ENCODE measurements at regions not wholly inside any gene's neighbourhood (a gene's known extent, or its start where the extent isn't known, plus 50 kb on each side); places are given as distances from the start of the nearest gene placed in this dataset.

DNA sequence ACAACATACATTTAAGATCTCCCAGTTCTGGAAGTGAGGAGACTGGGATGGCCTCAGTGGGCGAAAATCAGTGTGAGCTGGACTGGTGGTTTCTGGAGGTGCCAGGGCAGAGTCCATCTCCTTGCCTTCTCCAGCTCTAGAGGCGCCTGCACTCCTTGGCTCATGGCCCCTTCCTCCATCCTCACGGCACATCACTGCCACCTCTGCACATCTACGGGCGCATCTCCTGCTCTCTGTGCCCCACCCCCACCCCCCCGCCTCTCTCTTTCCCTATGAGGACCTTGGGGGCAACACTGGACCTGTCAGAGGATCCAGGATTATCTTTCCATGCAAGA lies 62.8 kb upstream of the DIO3 start:
- DNase-seq = no peak

DNA sequence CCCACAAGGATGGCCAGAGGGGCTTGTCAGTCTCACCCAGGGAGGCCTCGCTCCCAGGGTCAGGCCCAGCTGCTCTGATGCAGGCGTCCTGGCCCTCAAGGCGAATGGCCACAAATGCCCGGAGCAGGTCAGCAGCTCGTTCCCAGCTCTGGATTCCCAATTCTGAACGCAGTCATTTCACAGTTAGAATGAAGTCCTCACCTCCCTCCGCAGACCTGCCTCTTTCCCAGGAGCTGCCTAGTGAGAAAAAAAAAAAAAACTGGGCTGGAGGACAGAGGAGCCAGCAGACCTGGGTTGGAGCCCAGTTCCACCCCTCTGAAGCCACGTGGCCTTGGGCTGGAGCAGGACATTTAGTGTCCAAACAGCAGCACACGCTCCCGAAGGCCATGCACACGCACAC lies 62.2 kb upstream of the DIO3 start:
- DNase-seq = no peak

DNA sequence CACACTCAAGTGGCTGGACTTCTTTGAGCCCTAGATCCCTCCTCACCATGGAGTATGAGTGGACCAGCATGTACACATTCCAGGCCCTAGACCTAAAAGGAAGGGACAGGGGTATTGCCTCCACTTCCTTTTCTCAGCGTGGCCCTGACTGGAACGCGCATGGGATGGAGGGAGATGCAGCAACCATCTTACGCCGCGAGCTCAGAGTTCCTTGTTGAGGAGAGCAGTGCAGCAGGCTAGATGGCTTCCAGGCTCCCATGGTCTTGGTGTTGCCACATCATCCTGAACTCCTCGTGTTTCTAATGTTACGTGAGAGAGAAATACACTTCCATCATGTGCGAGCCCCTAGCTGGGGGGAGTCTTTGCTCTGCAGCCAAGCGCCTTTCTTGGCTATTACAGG lies 61.8 kb upstream of the DIO3 start:
- no peak for DNase-seq

GRCh38 chr14:101500061-101500460 lies 61.2 kb upstream of the DIO3 start:
- DNase-seq = no peak

GRCh38 chr14:101500681-101501080 lies 60.6 kb upstream of the DIO3 start:
- DNase-seq = no peak

- no peak for DNase-seq
Observed at GRCh38 chr14:101501341-101501740, 60.0 kb upstream of the DIO3 start.

GRCh38 chr14:101501858-101502615 lies 59.3 kb upstream of the DIO3 start:
- no peak for DNase-seq

GRCh38 chr14:101502761-101503392 lies 58.4 kb upstream of the DIO3 start:
- DNase-seq = no peak

- DNase-seq = no peak
Observed at GRCh38 chr14:101503431-101504095, 57.7 kb upstream of the DIO3 start.

GRCh38 chr14:101504096-101504948 lies 57.0 kb upstream of the DIO3 start:
- DNase-seq = no peak

- DNase-seq = no peak
Observed at GRCh38 chr14:101505236-101505970, 55.9 kb upstream of the DIO3 start.

DNA sequence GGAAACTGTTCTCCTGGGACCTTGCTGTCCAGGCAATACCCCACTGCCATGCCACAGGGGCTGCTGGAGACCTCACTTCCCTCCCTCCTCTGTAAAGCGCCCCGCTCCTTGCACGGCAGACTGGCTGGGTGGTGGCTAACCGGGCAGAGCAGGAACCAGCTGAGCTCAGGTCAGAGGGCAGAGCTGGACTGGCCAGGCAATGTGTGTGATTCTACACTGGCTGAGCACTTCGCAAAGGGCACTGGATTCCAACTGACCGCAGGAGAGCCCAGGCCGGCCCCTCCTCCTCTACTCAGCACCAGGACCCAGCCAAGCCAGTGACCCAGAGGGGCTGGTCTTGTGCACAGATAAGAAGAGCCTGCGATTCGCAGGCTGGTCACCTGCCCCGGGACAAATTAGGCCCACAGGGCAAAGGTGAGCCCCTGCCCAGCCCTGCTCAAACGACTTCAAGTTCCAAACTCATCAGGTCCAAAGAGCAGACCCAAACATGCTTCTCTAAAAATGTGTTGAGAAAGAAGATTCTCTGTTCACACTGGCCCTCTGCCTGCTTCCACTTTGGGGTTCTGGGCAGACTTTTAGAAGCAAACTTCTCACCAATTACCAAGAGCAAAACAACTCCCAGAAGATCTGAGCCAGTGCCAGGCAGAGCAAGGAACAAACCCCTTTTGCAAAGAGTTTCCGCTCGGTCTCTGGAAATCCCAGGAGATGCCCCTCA lies 54.9 kb upstream of the DIO3 start:
- DNase-seq = no peak

DNA sequence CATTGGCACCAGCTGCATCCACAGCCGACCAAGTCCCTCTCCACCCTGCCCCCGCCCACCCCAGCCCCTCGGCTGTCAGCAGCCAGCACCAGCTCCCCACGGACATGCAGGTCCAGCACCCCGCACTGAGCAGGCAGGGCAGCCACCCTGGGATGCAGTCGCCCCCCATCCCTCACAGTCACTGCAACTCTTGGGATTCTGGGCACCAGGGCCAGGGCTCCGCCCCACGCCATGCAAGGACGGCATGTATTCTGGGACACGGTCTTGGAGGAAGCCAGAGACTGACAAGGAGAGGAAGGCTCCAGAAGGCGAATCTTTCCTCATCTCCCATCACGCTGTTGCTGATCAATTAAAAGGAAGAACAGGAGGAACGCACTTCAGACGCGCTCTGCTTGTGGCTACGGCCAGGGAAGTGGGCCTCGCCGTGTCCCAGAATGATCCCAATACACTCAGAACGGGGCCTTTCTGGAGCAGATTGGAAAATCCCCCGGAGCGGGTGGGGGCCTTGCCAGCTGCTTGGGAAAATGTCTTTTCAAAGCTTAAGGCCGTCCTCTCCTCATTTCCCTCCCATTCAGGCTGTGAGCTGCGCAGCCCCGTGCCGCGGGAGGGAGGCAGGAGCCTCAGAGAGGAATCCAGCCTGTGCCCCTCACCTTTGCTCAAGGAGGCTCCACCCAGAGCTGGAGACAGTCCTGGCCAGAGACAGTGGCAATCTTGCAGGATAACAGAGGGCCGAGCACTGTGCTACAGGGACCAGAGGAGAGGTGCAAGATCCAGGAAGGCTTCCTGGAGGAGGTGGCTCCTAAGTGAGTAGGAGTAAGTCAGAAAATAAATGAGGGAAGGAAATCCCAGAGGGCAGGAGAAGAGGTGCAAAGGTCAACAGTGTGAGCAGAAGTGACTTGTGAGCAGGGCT lies 54.1 kb upstream of the DIO3 start:
- no peak for DNase-seq

DNA sequence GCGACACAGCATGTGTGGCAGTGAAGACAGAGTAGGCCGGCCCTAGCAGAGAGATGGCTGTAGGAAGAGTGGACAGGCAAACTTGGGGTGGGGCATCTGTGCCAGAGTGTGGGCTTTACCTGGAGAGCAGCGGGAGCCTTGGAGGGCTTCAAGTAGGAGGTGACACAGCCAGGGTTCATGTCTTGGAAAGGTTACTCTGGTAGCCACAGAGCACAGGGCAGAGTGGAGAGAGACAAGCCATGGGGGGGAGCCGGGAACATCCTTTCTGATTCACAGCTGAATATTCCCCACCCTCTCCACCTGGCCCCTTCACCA lies 53.5 kb upstream of the DIO3 start:
- DNase-seq = no peak

GRCh38 chr14:101508196-101508947 lies 52.9 kb upstream of the DIO3 start:
- DNase-seq = no peak

GRCh38 chr14:101508948-101509729 lies 52.2 kb upstream of the DIO3 start:
- DNase-seq = no peak

DNA sequence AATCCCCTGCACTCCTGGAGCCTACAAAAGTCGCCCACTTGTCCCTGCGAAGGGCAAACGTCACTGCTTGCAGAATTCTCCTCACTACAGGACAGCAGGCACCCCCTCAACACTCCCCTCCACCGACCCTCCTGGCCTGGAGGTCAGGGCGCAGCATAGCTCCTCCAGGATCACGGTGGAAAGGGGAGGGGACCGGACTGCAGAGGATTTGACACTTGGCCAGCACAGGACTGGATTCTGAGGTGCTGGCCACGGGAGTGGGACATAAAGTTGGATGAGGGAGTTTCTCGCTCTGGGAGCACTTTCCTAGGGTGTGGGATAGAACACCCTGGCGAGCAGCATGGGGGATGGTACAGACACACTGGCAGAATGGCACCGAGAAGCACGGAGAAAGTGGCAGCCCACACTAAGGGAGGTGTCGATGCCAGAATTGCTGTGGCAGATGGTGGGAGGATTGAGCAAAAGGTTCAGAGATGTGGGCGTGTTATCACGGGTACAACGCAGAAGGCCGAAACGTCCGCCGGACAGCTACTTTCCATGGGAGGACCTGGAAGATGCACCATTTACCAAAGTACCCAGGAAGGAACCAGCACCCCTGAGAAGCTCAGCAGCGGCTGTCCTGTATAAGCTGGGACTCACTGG lies 51.4 kb upstream of the DIO3 start:
- DNase-seq = no peak

DNA sequence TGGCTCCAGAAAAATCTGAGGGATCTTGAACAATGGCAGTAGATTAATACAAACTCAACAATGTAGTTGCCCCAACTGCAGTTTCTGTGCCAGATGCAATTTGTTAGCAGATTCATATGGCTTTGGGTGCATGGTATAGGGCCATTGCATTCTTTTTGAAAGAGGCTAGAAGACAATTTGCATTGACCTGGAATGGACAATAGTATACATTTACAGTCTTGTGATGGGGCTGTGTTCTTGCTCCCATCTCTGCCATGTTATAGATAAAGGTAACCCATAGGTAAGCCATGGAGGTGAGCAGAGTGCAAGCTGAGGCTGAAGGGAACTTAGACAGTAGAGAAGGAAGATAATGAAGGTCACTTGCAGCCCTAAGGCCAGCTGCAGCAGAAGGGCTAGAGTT lies 50.1 kb upstream of the DIO3 start:
- DNase-seq = no peak
